Fibroblast of pulmonary artery (primary cell): ENCODE measurements at regions not wholly inside any gene's neighbourhood (a gene's known extent, or its start where the extent isn't known, plus 50 kb on each side); places are given as distances from the start of the nearest gene placed in this dataset.
A peak's percentile ranks its signal among the peaks of the same experiment; 100 is the strongest.

ENCODE experiments used
- DNase-seq: peaks from one replicate; pipeline ENCODE4 v3.0.0-alpha.2; 2010; ENCODE audit warnings: low read depth
- H3K4me3 ChIP-seq: replicated peaks from 2 replicates; pipeline ENCODE4 v1.5.1; 2011; ENCODE audit warnings: low read depth, mild to moderate bottlenecking, control low read depth, low read length, moderate library complexity
- TF ChIP-seq, protein P1 (sequence below): IDR thresholded peaks from 2 replicates; pipeline ENCODE4 v1.5.1; 2011; ENCODE audit warnings: mild to moderate bottlenecking, control low read depth, low read length, inconsistent platforms; ENCODE audit errors: missing control alignments

DNA sequence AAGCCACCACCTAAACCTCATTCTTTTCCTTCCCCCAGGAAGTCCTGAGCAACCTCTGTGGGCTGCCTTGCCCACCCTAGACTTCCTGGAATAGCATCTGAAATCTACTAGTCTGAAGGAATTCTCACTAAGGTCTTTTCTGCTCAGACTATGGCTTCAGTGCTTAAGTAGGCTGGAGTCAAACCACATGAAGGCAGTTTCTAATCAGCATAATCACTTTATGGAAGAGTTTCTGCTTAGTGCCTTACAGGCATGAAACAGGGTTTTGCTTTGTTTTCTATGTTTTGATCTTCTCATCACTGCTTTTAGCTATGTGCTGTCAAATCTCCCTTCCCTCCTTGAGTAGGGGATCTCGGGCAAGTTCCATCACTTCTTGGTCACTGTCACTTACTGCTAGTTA lies 117.7 kb downstream of the WT1 start:
- DNase-seq, result no peak
- TF ChIP-seq, protein P1, sequence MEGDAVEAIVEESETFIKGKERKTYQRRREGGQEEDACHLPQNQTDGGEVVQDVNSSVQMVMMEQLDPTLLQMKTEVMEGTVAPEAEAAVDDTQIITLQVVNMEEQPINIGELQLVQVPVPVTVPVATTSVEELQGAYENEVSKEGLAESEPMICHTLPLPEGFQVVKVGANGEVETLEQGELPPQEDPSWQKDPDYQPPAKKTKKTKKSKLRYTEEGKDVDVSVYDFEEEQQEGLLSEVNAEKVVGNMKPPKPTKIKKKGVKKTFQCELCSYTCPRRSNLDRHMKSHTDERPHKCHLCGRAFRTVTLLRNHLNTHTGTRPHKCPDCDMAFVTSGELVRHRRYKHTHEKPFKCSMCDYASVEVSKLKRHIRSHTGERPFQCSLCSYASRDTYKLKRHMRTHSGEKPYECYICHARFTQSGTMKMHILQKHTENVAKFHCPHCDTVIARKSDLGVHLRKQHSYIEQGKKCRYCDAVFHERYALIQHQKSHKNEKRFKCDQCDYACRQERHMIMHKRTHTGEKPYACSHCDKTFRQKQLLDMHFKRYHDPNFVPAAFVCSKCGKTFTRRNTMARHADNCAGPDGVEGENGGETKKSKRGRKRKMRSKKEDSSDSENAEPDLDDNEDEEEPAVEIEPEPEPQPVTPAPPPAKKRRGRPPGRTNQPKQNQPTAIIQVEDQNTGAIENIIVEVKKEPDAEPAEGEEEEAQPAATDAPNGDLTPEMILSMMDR, result no peak
- no peak overlapping the region for H3K4me3 ChIP-seq

DNA sequence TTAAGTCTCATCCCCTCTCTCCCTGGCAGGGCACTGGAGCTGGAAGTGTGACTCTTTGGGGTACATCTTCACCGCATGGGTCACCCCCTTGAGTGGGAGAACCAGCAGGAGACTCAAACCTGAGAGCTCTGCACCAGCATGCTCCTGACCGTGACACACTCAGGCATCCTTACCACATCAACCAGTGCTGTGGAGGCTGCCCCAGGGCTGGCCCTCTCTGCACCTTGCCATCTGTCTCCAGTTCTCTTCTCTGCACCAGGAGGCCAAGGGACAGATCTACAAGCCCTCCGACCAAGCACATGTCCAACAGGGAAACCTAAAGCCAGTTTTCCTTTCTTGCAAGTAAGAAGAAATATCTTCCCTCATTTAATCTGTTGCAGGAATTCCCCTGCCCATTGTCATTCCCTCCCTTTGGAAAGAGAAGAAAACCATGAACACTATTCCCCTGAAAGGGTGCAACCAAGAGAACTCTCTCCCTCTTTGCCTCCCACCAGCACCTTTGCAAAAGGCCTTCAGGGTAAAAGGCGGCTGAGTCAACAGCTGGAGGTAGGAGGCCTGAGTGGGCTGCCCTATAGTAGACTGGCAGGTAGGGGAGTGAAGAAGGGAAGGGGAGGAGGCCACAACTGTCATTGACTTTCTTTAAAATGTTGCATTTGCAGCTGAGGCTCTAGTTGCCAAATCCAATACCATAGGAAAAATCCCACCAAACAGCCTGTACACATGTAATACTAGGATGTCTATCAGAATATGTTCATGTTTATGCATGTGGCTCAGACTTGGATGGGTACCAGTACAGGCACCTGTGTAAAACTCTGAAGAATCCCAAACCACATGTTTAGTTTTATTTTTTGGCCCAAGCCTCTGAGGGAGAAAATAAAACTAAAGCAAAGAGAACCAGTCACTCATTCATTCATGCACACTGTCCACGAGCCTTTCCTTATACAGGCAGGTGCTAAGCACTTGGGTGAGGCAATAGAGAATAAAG lies 117.0 kb downstream of the WT1 start:
- H3K4me3 ChIP-seq, result no peak overlapping the region
- TF ChIP-seq, protein P1, result no peak
- no peak for DNase-seq

DNA sequence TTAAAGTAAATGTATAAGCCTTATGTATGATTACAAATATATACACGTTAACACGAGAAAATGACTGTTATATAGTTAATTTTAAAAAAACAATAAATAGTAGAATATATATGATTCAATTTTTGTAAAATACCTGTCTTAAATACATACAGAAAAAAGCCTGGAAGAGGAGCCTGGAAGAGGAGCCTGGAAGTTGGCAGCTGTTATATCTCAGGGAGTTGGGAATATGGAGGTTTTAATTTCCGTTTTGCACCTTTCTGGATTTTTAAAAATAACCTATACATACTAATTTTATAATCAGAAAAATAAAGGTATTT lies 111.6 kb downstream of the WT1 start:
- H3K4me3 ChIP-seq, result no peak overlapping the region
- TF ChIP-seq, protein P1, result no peak
- no peak for DNase-seq

DNA sequence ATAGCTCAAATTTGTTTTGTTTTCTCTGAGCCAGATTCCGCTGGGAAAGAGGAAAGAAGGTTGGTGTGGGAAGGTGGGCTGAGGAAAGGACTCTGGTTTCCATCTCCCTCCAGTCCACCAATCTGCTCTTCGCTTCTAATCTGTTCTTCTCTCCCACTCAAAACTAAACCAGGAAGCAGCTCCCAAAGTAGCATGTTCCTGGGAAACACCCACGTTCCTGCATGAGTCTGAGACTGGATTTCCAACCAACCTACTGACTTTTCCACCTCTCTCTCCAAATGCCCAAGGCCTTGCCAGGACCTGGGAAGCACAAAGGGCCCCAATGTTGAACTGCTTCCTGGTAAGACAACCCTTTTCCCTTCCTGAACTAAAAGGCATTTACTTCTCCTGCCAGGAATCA lies 110.2 kb downstream of the WT1 start:
- TF ChIP-seq, protein P1, result no peak
- peak; percentile 80 for DNase-seq
- H3K4me3 ChIP-seq, result no peak overlapping the region

DNA sequence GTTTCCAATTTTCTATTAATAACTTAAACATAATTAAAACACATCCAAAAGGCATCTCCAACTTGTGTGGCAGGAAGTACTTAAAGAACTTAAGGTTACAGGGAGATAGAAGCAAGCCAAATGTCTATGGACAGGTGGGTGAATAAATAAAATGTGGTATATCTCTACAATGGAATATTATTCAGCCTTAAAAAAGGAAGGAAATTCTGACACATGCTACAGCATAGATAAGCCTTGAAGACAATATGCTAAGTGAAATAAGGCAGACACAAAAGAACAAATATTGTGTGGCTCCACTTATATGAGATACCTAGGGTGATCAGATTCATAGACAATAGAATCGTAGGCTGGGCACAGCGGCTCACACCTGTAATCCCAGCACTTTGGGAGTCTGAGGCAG lies 109.6 kb downstream of the WT1 start:
- H3K4me3 ChIP-seq, result no peak overlapping the region
- TF ChIP-seq, protein P1, result no peak
- DNase-seq, result no peak

DNA sequence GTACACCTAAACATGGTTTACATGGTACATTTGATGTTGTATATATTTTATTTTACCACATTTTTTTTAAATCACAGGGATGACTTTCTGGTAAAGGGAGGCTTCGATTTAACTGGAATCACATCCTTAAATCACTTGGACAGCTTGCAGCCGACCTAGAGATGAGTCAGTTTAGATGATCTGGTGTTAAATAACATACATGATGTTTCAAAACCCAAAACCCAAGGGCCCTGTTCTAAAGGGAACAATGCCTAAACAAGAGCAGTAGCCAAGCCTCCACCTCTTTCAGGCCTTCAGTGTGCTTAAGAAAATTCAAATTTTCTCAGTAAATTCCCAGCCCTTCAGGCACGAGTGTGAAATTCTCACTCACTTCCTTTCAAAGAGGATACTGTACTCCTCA lies 108.8 kb downstream of the WT1 start:
- no peak overlapping the region for H3K4me3 ChIP-seq
- peak; percentile 45 for DNase-seq
- TF ChIP-seq, protein P1, result no peak

DNA sequence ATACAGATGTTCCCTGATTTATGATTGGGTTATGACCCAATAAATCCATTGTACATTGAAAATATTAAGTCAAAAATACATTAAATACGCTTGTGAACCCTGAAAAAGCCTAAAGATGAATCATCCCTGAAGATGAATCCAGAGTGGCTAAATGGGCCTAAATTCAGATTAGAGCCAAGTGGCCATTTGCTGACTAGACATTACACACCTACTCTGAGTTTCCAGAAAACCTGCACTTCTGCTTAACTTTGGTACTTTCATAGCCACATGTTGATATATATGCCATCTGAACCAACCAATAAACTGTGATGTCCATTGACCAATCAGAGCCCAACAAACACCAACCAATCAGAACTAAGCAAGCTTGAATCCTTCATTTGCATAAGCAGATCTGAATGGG lies 106.9 kb downstream of the WT1 start:
- DNase-seq, result no peak
- TF ChIP-seq, protein P1, result no peak
- no peak overlapping the region for H3K4me3 ChIP-seq
